ENCODE measurements at regions not wholly inside any gene's neighbourhood (a gene's known extent, or its start where the extent isn't known, plus 50 kb on each side); places are given as distances from the start of the nearest gene placed in this dataset.

GRCh38 chr5:133890314-133890713 lies 78.1 kb downstream of the C5orf15 start:
- TF ChIP-seq CTCF (conservative IDR thresholded peaks at IDR 0.05; ENCODE audit: low read length) (no peak), EZH2phosphoT487 (IDR thresholded peaks at IDR 0.05; ENCODE audit: borderline replicate concordance, low read depth, low read length) (no peak)

Data from OCI-LY7 (cell line).